CD4-positive, CD25-positive, alpha-beta regulatory T cell (primary cell): ENCODE measurements at regions not wholly inside any gene's neighbourhood (a gene's known extent, or its start where the extent isn't known, plus 50 kb on each side); places are given as distances from the start of the nearest gene placed in this dataset.
"Not testable (repeated sequence)": the region's sequence is repeated elsewhere in the genome, so short reads cannot be mapped to it uniquely, and the experiment has no call there.

Experiments
- ATAC-seq, 2 donors: fragments of 150-1000 bp; cut with Tn5 transposase; one replicate each; pipeline ENCODE4 v1.10.0; 2021; ENCODE audit warnings: low read depth in 2 of 2, moderate number of reproducible peaks in 2 of 2, moderate library complexity in 1 of 2
- DNase-seq, 3 donors: peaks; one replicate each; pipeline versions ENCODE4 v3.0.0 to v3.0.0-alpha.2; 2012 to 2022; ENCODE audit warnings: mixed read lengths in 1 of 3
- H3K27ac ChIP-seq: one replicate; pipeline ENCODE4 v1.7.0; 2013; ENCODE audit warnings: mild to moderate bottlenecking, low read length; ENCODE audit not compliant: insufficient read depth, poor library complexity, severe bottlenecking
- H3K27me3 ChIP-seq: one replicate; pipeline ENCODE4 v1.7.0; 2013; ENCODE audit warnings: low read length; ENCODE audit not compliant: control insufficient read depth, insufficient read depth
- H3K36me3 ChIP-seq: one replicate; pipeline ENCODE4 v1.7.0; 2013; ENCODE audit warnings: mild to moderate bottlenecking, low read length, moderate library complexity; ENCODE audit not compliant: control insufficient read depth, insufficient read depth
- H3K4me1 ChIP-seq: 2 replicates; pipeline ENCODE4 v1.7.0; 2013; ENCODE audit warnings: mild to moderate bottlenecking, low read length; ENCODE audit not compliant: insufficient read depth, control insufficient read depth, poor library complexity, severe bottlenecking
- H3K4me3 ChIP-seq: one replicate; pipeline ENCODE4 v1.7.0; 2013; ENCODE audit warnings: low read depth, mild to moderate bottlenecking, low read length, moderate library complexity
- H3K9me3 ChIP-seq, 2 experiments: 1 replicate in 1 of 2; 2 replicates in 1 of 2; pipeline ENCODE4 v1.7.0; 2013; ENCODE audit warnings: low read length in 2 of 2, mild to moderate bottlenecking in 1 of 2, moderate library complexity in 1 of 2; ENCODE audit not compliant: control insufficient read depth in 2 of 2
- H3K27ac Mint-ChIP-seq, 3 donors: one replicate each; pipeline ENCODE4 v1.8.0; 2020 to 2022; ENCODE audit warnings: mild to moderate bottlenecking in 3 of 3, mixed read lengths in 3 of 3, moderate library complexity in 2 of 3
- H3K27me3 Mint-ChIP-seq: one replicate; pipeline ENCODE4 v1.8.0; 2022; ENCODE audit warnings: mild to moderate bottlenecking, mixed read lengths
- H3K36me3 Mint-ChIP-seq: one replicate; pipeline ENCODE4 v1.8.0; 2020; ENCODE audit warnings: mixed read lengths
- H3K4me1 Mint-ChIP-seq, 4 donors: one replicate each; pipeline ENCODE4 v1.8.0; 2020 to 2022; ENCODE audit warnings: mixed read lengths in 4 of 4, mild to moderate bottlenecking in 1 of 4
- H3K4me3 Mint-ChIP-seq, 4 donors: one replicate each; pipeline ENCODE4 v1.8.0; 2020 to 2022; ENCODE audit warnings: mild to moderate bottlenecking in 4 of 4, mixed read lengths in 4 of 4, moderate library complexity in 3 of 4
- H3K9me3 Mint-ChIP-seq, 7 donors: one replicate each; pipeline ENCODE4 v1.8.0; 2020 to 2022; ENCODE audit warnings: mixed read lengths in 7 of 7, mild to moderate bottlenecking in 3 of 7, moderate library complexity in 2 of 7

GRCh38 chr1:234792221-234792864 is 182.4 kb upstream of the IRF2BP2 start:
- not testable (repeated sequence) for H3K27ac ChIP-seq, H3K36me3 ChIP-seq, H3K9me3 Mint-ChIP-seq, ATAC-seq, H3K4me1 ChIP-seq, H3K27me3 Mint-ChIP-seq, H3K27ac Mint-ChIP-seq, H3K36me3 Mint-ChIP-seq, H3K4me3 Mint-ChIP-seq, DNase-seq, H3K27me3 ChIP-seq, H3K4me3 ChIP-seq, H3K9me3 ChIP-seq, H3K4me1 Mint-ChIP-seq

- H3K27me3 ChIP-seq, DNase-seq, H3K4me1 Mint-ChIP-seq, H3K9me3 ChIP-seq, H3K4me3 Mint-ChIP-seq, H3K27ac Mint-ChIP-seq, H3K4me3 ChIP-seq, H3K27me3 Mint-ChIP-seq, ATAC-seq, H3K4me1 ChIP-seq, H3K9me3 Mint-ChIP-seq, H3K36me3 Mint-ChIP-seq, H3K36me3 ChIP-seq, H3K27ac ChIP-seq: not testable (repeated sequence)
These were observed 181.6 kb upstream of the IRF2BP2 start for GRCh38 chr1:234791615-234792014.

- not testable (repeated sequence) for H3K4me1 Mint-ChIP-seq, H3K36me3 Mint-ChIP-seq, H3K9me3 ChIP-seq, H3K27me3 Mint-ChIP-seq, DNase-seq, H3K27ac Mint-ChIP-seq, H3K9me3 Mint-ChIP-seq, H3K4me3 ChIP-seq, H3K36me3 ChIP-seq, H3K27me3 ChIP-seq, ATAC-seq, H3K4me1 ChIP-seq, H3K4me3 Mint-ChIP-seq, H3K27ac ChIP-seq
These were observed 180.4 kb upstream of the IRF2BP2 start for GRCh38 chr1:234790333-234790732.

DNA sequence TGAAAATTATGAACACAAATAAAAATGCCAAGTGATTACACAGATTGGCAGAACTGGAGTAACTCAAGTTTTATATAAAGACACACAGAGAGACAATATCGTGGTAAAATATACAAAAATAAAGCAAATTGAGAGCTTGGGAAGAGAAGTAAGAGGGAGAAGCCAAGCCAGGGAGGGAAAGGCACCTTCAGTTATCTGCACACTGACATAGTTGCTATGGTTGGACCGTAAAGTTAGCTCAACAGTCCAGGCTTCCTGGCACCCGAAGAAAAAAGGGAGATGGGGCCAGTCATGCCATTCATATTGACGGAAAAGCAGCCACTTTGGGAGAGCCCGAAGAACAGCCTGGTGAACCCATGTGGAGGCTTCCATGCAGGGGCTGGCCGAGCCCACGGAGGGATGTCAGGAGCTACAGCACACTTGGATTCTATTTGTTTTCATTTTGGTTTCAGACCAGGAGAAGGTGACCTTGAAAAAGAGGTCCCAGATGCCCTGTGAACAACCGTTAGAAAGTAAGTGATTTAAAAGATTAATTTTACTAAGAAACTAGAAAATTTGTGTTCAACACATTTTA is 177.1 kb upstream of the IRF2BP2 start:
- H3K27me3 ChIP-seq, H3K9me3 ChIP-seq, H3K36me3 ChIP-seq, H3K4me1 Mint-ChIP-seq, H3K9me3 Mint-ChIP-seq, H3K4me3 Mint-ChIP-seq, H3K27me3 Mint-ChIP-seq, ATAC-seq, H3K27ac Mint-ChIP-seq, DNase-seq, H3K36me3 Mint-ChIP-seq, H3K4me1 ChIP-seq, H3K4me3 ChIP-seq, H3K27ac ChIP-seq: not testable (repeated sequence)

DNA sequence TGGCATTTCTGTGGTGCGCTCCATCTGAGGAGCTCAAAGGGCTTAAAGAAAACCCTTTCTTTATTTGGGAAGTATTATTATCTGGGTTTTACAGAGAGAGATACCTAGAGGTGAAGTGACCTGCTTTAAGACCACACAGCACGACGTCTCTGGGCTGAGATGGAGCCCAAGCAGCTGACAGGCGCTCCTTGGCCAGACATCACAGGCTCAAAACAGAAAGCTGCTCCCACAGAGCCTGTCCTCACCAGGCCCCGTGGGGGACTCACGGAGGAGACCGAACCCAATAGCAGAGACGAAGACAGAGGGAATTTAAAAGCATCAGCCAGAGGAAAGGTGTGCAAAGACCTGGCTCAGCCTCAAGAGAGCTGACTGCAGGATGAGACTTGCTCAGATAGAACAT is 175.9 kb upstream of the IRF2BP2 start:
- not testable (repeated sequence) for H3K4me3 Mint-ChIP-seq, H3K9me3 ChIP-seq, H3K27me3 Mint-ChIP-seq, H3K4me3 ChIP-seq, DNase-seq, H3K36me3 ChIP-seq, H3K27ac ChIP-seq, H3K4me1 Mint-ChIP-seq, H3K9me3 Mint-ChIP-seq, ATAC-seq, H3K27ac Mint-ChIP-seq, H3K36me3 Mint-ChIP-seq, H3K4me1 ChIP-seq
- H3K27me3 ChIP-seq: peaks cover 11% of the 10 kb centered on the region

- H3K4me3 Mint-ChIP-seq, H3K9me3 ChIP-seq, H3K4me1 ChIP-seq, H3K4me3 ChIP-seq, H3K4me1 Mint-ChIP-seq, H3K36me3 Mint-ChIP-seq, ATAC-seq, H3K27ac ChIP-seq, H3K27me3 Mint-ChIP-seq, DNase-seq, H3K36me3 ChIP-seq, H3K27ac Mint-ChIP-seq, H3K9me3 Mint-ChIP-seq: not testable (repeated sequence)
- peaks cover 15% of the 10 kb centered on the region for H3K27me3 ChIP-seq
These were observed 175.5 kb upstream of the IRF2BP2 start for GRCh38 chr1:234785471-234785919.

- not testable (repeated sequence) for H3K4me1 ChIP-seq, H3K9me3 ChIP-seq, H3K27ac Mint-ChIP-seq, H3K36me3 ChIP-seq, H3K4me3 Mint-ChIP-seq, H3K9me3 Mint-ChIP-seq, ATAC-seq, H3K27me3 Mint-ChIP-seq, H3K27ac ChIP-seq, DNase-seq, H3K36me3 Mint-ChIP-seq, H3K4me1 Mint-ChIP-seq, H3K4me3 ChIP-seq
- peaks cover 19% of the 10 kb centered on the region for H3K27me3 ChIP-seq
These were observed 174.1 kb upstream of the IRF2BP2 start for GRCh38 chr1:234784108-234784507.

DNA sequence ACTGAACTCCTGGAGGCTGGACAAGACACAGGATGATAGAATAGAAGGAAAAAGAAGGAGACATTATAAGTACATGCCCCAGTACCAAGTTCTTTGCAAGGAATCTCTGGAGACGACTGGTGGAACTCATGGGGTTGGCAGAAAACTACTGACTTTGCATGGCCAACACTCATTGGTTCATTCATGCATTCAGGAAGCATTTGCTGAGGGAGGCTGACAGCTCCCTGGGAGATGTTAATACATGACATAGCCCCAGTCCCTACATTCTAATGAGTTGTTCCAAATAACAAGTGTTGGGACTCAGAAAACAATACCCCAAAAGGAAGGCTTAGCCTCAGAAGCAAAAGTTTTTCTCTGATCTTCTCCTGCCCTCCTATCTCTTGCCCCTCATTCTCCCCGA is 172.8 kb upstream of the IRF2BP2 start:
- no peak for ATAC-seq
- H3K9me3 ChIP-seq: no peaks in the 10 kb centered on the region
- H3K4me3 ChIP-seq: no peak overlapping the region
- peaks cover 24% of the 10 kb centered on the region for H3K27me3 ChIP-seq
- no peaks in the 10 kb centered on the region for H3K36me3 Mint-ChIP-seq
- H3K27me3 Mint-ChIP-seq: no peaks in the 10 kb centered on the region
- no peak overlapping the region for H3K27ac ChIP-seq
- H3K4me3 Mint-ChIP-seq: no peak overlapping the region
- H3K36me3 ChIP-seq: no peaks in the 10 kb centered on the region
- no peaks in the 10 kb centered on the region for H3K4me1 Mint-ChIP-seq
- no peaks in the 10 kb centered on the region for H3K4me1 ChIP-seq
- no peak overlapping the region for H3K27ac Mint-ChIP-seq
- no peak for DNase-seq
- H3K9me3 Mint-ChIP-seq: no peaks in the 10 kb centered on the region
